HG03565 (cell line): ENCODE measurements at regions not wholly inside any gene's neighbourhood (a gene's known extent, or its start where the extent isn't known, plus 50 kb on each side); places are given as distances from the start of the nearest gene placed in this dataset.

Experiments
- ATAC-seq: cut with Tn5 transposase; IDR thresholded peaks from one replicate; pipeline ENCODE4 v1.9.1; 2021; ENCODE audit warnings: mild to moderate bottlenecking, moderate library complexity; ENCODE audit not compliant: unreplicated experiment

GRCh38 chr2:7976206-7976605, 705.6 kb upstream of the ID2 start:
- no peak for ATAC-seq

- no peak for ATAC-seq
Observed at GRCh38 chr2:7977981-7978380, 703.9 kb upstream of the ID2 start.

- no peak for ATAC-seq
Observed at GRCh38 chr2:7982054-7982453, 699.8 kb upstream of the ID2 start.

- ATAC-seq = no peak
Observed at GRCh38 chr2:7983451-7983850, 698.4 kb upstream of the ID2 start.

GRCh38 chr2:7983912-7984311, 697.9 kb upstream of the ID2 start:
- no peak for ATAC-seq

GRCh38 chr2:7984693-7985353, 697.0 kb upstream of the ID2 start:
- ATAC-seq = no peak

- no peak for ATAC-seq
Observed at GRCh38 chr2:7986431-7986830, 695.4 kb upstream of the ID2 start.

GRCh38 chr2:7987992-7988391, 693.9 kb upstream of the ID2 start:
- ATAC-seq = no peak

- ATAC-seq = no peak
Observed at GRCh38 chr2:7988440-7988839, 693.4 kb upstream of the ID2 start.

- no peak for ATAC-seq
Observed at GRCh38 chr2:7989823-7990222, 692.0 kb upstream of the ID2 start.

- ATAC-seq = no peak
Observed at GRCh38 chr2:7992612-7993602, 688.9 kb upstream of the ID2 start.

GRCh38 chr2:7994397-7994951, 687.4 kb upstream of the ID2 start:
- ATAC-seq = no peak

GRCh38 chr2:7997279-7997678, 684.6 kb upstream of the ID2 start:
- no peak for ATAC-seq

- no peak for ATAC-seq
Observed at GRCh38 chr2:7999683-8000476, 682.0 kb upstream of the ID2 start.

GRCh38 chr2:8000870-8001269, 681.0 kb upstream of the ID2 start:
- ATAC-seq = no peak

- no peak for ATAC-seq
Observed at GRCh38 chr2:8002765-8003393, 679.0 kb upstream of the ID2 start.

- ATAC-seq = no peak
Observed at GRCh38 chr2:8003462-8004075, 678.3 kb upstream of the ID2 start.

GRCh38 chr2:8004250-8004681, 677.6 kb upstream of the ID2 start:
- no peak for ATAC-seq

- ATAC-seq = no peak
Observed at GRCh38 chr2:8006181-8006580, 675.7 kb upstream of the ID2 start.

GRCh38 chr2:8006626-8007025, 675.2 kb upstream of the ID2 start:
- ATAC-seq = no peak
